H9 (cell line): ENCODE measurements at regions not wholly inside any gene's neighbourhood (a gene's known extent, or its start where the extent isn't known, plus 50 kb on each side); places are given as distances from the start of the nearest gene placed in this dataset.

Experiments
- DNase-seq: peaks from one replicate; pipeline ENCODE4 v3.0.0-alpha.2; 2017
- H2AFZ ChIP-seq: one replicate; pipeline ENCODE4 v1.6.1; 2013; ENCODE audit warnings: mild to moderate bottlenecking, low read length, control low read depth, moderate library complexity
- H2AK5ac ChIP-seq: 2 replicates; pipeline ENCODE4 v1.6.1; 2013; ENCODE audit warnings: low read length, control low read depth, mixed read lengths; ENCODE audit not compliant: insufficient read length
- H2BK120ac ChIP-seq: one replicate; pipeline ENCODE4 v1.6.1; 2013; ENCODE audit warnings: low read depth, mild to moderate bottlenecking, low read length, control low read depth, inconsistent platforms; ENCODE audit not compliant: poor library complexity, severe bottlenecking
- H2BK12ac ChIP-seq: 2 replicates; pipeline ENCODE4 v1.6.1; 2013; ENCODE audit warnings: low read length, control low read depth, mixed read lengths, low read depth; ENCODE audit not compliant: insufficient read length
- H2BK15ac ChIP-seq: 2 replicates; pipeline ENCODE4 v1.6.1; 2013; ENCODE audit warnings: low read depth, low read length, control low read depth
- H2BK20ac ChIP-seq: one replicate; pipeline ENCODE4 v1.6.1; 2013; ENCODE audit warnings: low read depth, mild to moderate bottlenecking, low read length, control low read depth, inconsistent platforms; ENCODE audit not compliant: poor library complexity, severe bottlenecking
- H2BK5ac ChIP-seq: 2 replicates; pipeline ENCODE4 v1.6.1; 2013; ENCODE audit warnings: low read length, control low read depth, mixed read lengths; ENCODE audit not compliant: insufficient read length
- H3K14ac ChIP-seq: 2 replicates; pipeline ENCODE4 v1.6.1; 2013; ENCODE audit warnings: low read length, control low read depth; ENCODE audit not compliant: insufficient read depth
- H3K18ac ChIP-seq: 2 replicates; pipeline ENCODE4 v1.6.1; 2013; ENCODE audit warnings: low read depth, mild to moderate bottlenecking, mixed read lengths, low read length, control low read depth; ENCODE audit not compliant: insufficient read length
- H3K23ac ChIP-seq: 2 replicates; pipeline ENCODE4 v1.6.1; 2013; ENCODE audit warnings: low read length, control low read depth, mixed read lengths, low read depth; ENCODE audit not compliant: insufficient read length
- H3K23me2 ChIP-seq: 2 replicates; pipeline ENCODE4 v1.6.1; 2013; ENCODE audit warnings: low read depth, mild to moderate bottlenecking, mixed read lengths, low read length, control low read depth; ENCODE audit not compliant: insufficient read length, poor library complexity, severe bottlenecking
- H3K27ac ChIP-seq: 2 replicates; pipeline ENCODE4 v1.5.1; 2013; ENCODE audit warnings: low read length, control low read depth, mixed read lengths, low read depth; ENCODE audit not compliant: insufficient read length
- H3K27me3 ChIP-seq: 2 replicates; pipeline ENCODE4 v1.6.1; 2013; ENCODE audit warnings: low read length, control low read depth, inconsistent platforms; ENCODE audit not compliant: insufficient read depth
- H3K4ac ChIP-seq: 2 replicates; pipeline ENCODE4 v1.6.1; 2013; ENCODE audit warnings: low read depth, mild to moderate bottlenecking, control low read depth, inconsistent platforms, low read length, moderate library complexity
- H3K4me1 ChIP-seq: 2 replicates; pipeline ENCODE4 v1.6.1; 2013; ENCODE audit warnings: low read length, control low read depth, inconsistent platforms; ENCODE audit not compliant: insufficient read depth
- H3K4me2 ChIP-seq: 2 replicates; pipeline ENCODE4 v1.6.1; 2013; ENCODE audit warnings: low read length, control low read depth, mixed read lengths; ENCODE audit not compliant: insufficient read length, insufficient read depth
- H3K56ac ChIP-seq: 2 replicates; pipeline ENCODE4 v1.6.1; 2013; ENCODE audit warnings: low read depth, mild to moderate bottlenecking, mixed read lengths, low read length, control low read depth; ENCODE audit not compliant: insufficient read length
- H3K79me1 ChIP-seq: 2 replicates; pipeline ENCODE4 v1.6.1; 2013; ENCODE audit warnings: low read depth, mild to moderate bottlenecking, moderate library complexity, low read length, control low read depth, inconsistent platforms; ENCODE audit not compliant: insufficient read depth, poor library complexity, severe bottlenecking
- H3K79me2 ChIP-seq: 2 replicates; pipeline ENCODE4 v1.6.1; 2013; ENCODE audit warnings: low read length, control low read depth, inconsistent platforms; ENCODE audit not compliant: insufficient read depth
- H3K9ac ChIP-seq: 2 replicates; pipeline ENCODE4 v1.6.1; 2013; ENCODE audit warnings: low read length, control low read depth, mixed read lengths; ENCODE audit not compliant: insufficient read length; ENCODE audit errors: extremely low read depth
- H3K9me3 ChIP-seq: one replicate; pipeline ENCODE4 v1.6.1; 2013; ENCODE audit warnings: low read depth, low read length, inconsistent platforms; ENCODE audit not compliant: control insufficient read depth
- H3T11ph ChIP-seq: one replicate; pipeline ENCODE4 v1.6.1; 2013; ENCODE audit warnings: mild to moderate bottlenecking, low read length, control low read depth, inconsistent platforms
- H4K20me1 ChIP-seq: one replicate; pipeline ENCODE4 v1.6.1; 2013; ENCODE audit not compliant: control insufficient read depth, insufficient read length, insufficient read depth
- H4K5ac ChIP-seq: 2 replicates; pipeline ENCODE4 v1.6.1; 2013; ENCODE audit warnings: low read depth, mild to moderate bottlenecking, mixed read lengths, low read length, control low read depth; ENCODE audit not compliant: insufficient read length
- H4K8ac ChIP-seq: replicated peaks from 2 replicates; pipeline ENCODE4 v1.6.1; 2013; ENCODE audit warnings: low read length, control low read depth, mixed read lengths, low read depth; ENCODE audit not compliant: insufficient read length
- H4K91ac ChIP-seq: 2 replicates; pipeline ENCODE4 v1.6.1; 2013; ENCODE audit warnings: low read depth, mild to moderate bottlenecking, moderate library complexity, mixed read lengths, low read length, control low read depth; ENCODE audit not compliant: insufficient read length
- H3K27ac Mint-ChIP-seq, 3 experiments: 2 replicates in 2 of 3; 3 replicates in 1 of 3; pipeline ENCODE4 v1.8.0; 2020 to 2021; ENCODE audit warnings: mixed read lengths in 3 of 3, mild to moderate bottlenecking in 1 of 3, moderate library complexity in 1 of 3
- H3K27me3 Mint-ChIP-seq: 2 replicates; pipeline ENCODE4 v1.8.0; 2021; ENCODE audit warnings: low read depth, mild to moderate bottlenecking, moderate library complexity, mixed read lengths
- H3K36me3 Mint-ChIP-seq, 3 experiments: 2 replicates in 2 of 3; 3 replicates in 1 of 3; pipeline ENCODE4 v1.8.0; 2020 to 2021; ENCODE audit warnings: low read depth in 3 of 3, mixed read lengths in 3 of 3; ENCODE audit not compliant: insufficient read depth in 1 of 3
- H3K4me1 Mint-ChIP-seq, 2 experiments: 2 replicates each; pipeline ENCODE4 v1.8.0; 2020; ENCODE audit warnings: mixed read lengths in 2 of 2
- H3K4me3 Mint-ChIP-seq, 2 experiments: 2 replicates in 1 of 2; 3 replicates in 1 of 2; pipeline ENCODE4 v1.8.0; 2020 to 2021; ENCODE audit warnings: mild to moderate bottlenecking in 2 of 2, mixed read lengths in 2 of 2, moderate library complexity in 1 of 2
- H3K9me3 Mint-ChIP-seq, 2 experiments: 2 replicates in 1 of 2; 3 replicates in 1 of 2; pipeline ENCODE4 v1.8.0; 2020; ENCODE audit warnings: mild to moderate bottlenecking in 2 of 2, mixed read lengths in 2 of 2, moderate library complexity in 1 of 2
- WGBS: extraction: QIAGEN DNeasy Blood & Tissue Kit; methylation state at CpG from one replicate; pipeline ENCODE4 v1.1.7; 2013; ENCODE audit warnings: missing lambda C conversion rate, low lambda C conversion rate, mixed read lengths; ENCODE audit not compliant: insufficient read length; ENCODE audit errors: extremely low coverage; 5-methylcytosine and 5-hydroxymethylcytosine counted together
- TF ChIP-seq, protein P1 (sequence below): fragments of 200-600 bp; sonication (generic); conservative IDR thresholded peaks from 3 replicates; pipeline ENCODE4 v1.8.0; 2021; ENCODE audit warnings: antibody characterized with exemption, mild to moderate bottlenecking

GRCh38 chr7:115122388-115122787 lies 200.5 kb downstream of the MDFIC start:
- no peak overlapping the region for H3K56ac ChIP-seq
- H4K5ac ChIP-seq = no peak overlapping the region
- no peaks in the 10 kb centered on the region for H3K27me3 ChIP-seq
- no peak overlapping the region for H3K23ac ChIP-seq
- Mint-ChIP-seq H3K27ac (no peak overlapping the region), H3K4me1 (no peaks in the 10 kb centered on the region), H3K36me3 (peaks cover 0 to 1% (median 0%) of the 10 kb centered on the region in 3 experiments; a peak in 2 of 7 replicates), H3K4me3 (no peak overlapping the region), H3K27me3 (no peaks in the 10 kb centered on the region), H3K9me3 (peaks cover 0 to 5% of the 10 kb centered on the region in 2 experiments; a peak in 2 of 5 replicates)
- H3K27ac ChIP-seq = no peak overlapping the region
- no peak overlapping the region for H3K9ac ChIP-seq
- H3K4me2 ChIP-seq = no peak overlapping the region
- H2AK5ac ChIP-seq = no peak overlapping the region
- TF ChIP-seq, protein P1, sequence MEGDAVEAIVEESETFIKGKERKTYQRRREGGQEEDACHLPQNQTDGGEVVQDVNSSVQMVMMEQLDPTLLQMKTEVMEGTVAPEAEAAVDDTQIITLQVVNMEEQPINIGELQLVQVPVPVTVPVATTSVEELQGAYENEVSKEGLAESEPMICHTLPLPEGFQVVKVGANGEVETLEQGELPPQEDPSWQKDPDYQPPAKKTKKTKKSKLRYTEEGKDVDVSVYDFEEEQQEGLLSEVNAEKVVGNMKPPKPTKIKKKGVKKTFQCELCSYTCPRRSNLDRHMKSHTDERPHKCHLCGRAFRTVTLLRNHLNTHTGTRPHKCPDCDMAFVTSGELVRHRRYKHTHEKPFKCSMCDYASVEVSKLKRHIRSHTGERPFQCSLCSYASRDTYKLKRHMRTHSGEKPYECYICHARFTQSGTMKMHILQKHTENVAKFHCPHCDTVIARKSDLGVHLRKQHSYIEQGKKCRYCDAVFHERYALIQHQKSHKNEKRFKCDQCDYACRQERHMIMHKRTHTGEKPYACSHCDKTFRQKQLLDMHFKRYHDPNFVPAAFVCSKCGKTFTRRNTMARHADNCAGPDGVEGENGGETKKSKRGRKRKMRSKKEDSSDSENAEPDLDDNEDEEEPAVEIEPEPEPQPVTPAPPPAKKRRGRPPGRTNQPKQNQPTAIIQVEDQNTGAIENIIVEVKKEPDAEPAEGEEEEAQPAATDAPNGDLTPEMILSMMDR = no peak
- no peaks in the 10 kb centered on the region for H3K4me1 ChIP-seq
- H2BK120ac ChIP-seq = no peak overlapping the region
- no peaks in the 10 kb centered on the region for H3K79me1 ChIP-seq
- no peak overlapping the region for H2BK5ac ChIP-seq
- H3K9me3 ChIP-seq = no peaks in the 10 kb centered on the region
- H2AFZ ChIP-seq = no peak overlapping the region
- no peak overlapping the region for H2BK20ac ChIP-seq
- no peak for DNase-seq
- no peak overlapping the region for H3K4ac ChIP-seq
- no peak overlapping the region for H4K8ac ChIP-seq
- no peaks in the 10 kb centered on the region for H3K79me2 ChIP-seq
- no peak overlapping the region for H2BK15ac ChIP-seq
- no peaks in the 10 kb centered on the region for H4K20me1 ChIP-seq
- H3K23me2 ChIP-seq = no peaks in the 10 kb centered on the region
- no peak overlapping the region for H4K91ac ChIP-seq
- no peak overlapping the region for H3T11ph ChIP-seq
- no peak overlapping the region for H3K14ac ChIP-seq
- H2BK12ac ChIP-seq = no peak overlapping the region
- no peak overlapping the region for H3K18ac ChIP-seq
- WGBS = no CpG with 5 or more reads among the region's 1 CpG
